SK-N-SH (cell line): ENCODE measurements at regions not wholly inside any gene's neighbourhood (a gene's known extent, or its start where the extent isn't known, plus 50 kb on each side); places are given as distances from the start of the nearest gene placed in this dataset.

Source experiments
- CTCF ChIA-PET: fragments of 300-600, 350-600 bp; formaldehyde crosslinking; extraction: SDS; loops from one replicate; lab custom pipeline; 2021; lab: Yijun Ruan, JAX
- POLR2A ChIA-PET: fragments of 350-600 bp; sonication (Branson Sonifier 250); formaldehyde crosslinking; extraction: SDS; loops from one replicate; lab custom pipeline; 2020; ENCODE audit warnings: antibody characterized with exemption, inconsistent platforms; lab: Yijun Ruan, JAX
- DNase-seq: peaks from one replicate; pipeline ENCODE4 v3.0.0; 2012
- H2AFZ ChIP-seq: fragments of 200-600 bp; sonication (generic); 2 replicates; pipeline ENCODE4 v1.8.1; 2016; ENCODE audit warnings: antibody characterized with exemption, mild to moderate bottlenecking, low read depth
- H3F3A ChIP-seq: fragments of 200-600 bp; sonication (generic); replicated peaks from 2 replicates; pipeline ENCODE3; 2016; ENCODE audit warnings: antibody characterized with exemption, mild to moderate bottlenecking; ENCODE audit not compliant: insufficient read depth
- H3K27ac ChIP-seq, 2 experiments: fragments of 200-500 bp in 1 of 2; fragments of 200-600 bp in 1 of 2; sonication (Bioruptor generic) in 1 of 2; sonication (generic), shearing (Covaris generic) in 1 of 2; 2 replicates each; pipeline versions ENCODE4 v1.5.1 to v1.6.1; 2014 to 2016; ENCODE audit warnings: low read depth in 2 of 2, inconsistent platforms in 1 of 2, low read length in 1 of 2, mild to moderate bottlenecking in 1 of 2, mixed read lengths in 1 of 2
- H3K27me3 ChIP-seq: fragments of 200-600 bp; sonication (generic), shearing (Covaris generic); 2 replicates; pipeline ENCODE4 v1.6.1; 2016; ENCODE audit warnings: mixed run types; ENCODE audit not compliant: insufficient read depth
- H3K36me3 ChIP-seq, 2 experiments: fragments of 200-500 bp in 1 of 2; fragments of 200-600 bp in 1 of 2; sonication (Bioruptor generic) in 1 of 2; sonication (generic) in 1 of 2; replicated peaks in 1 of 2; 2 replicates each; pipeline versions ENCODE3 to v1.5.1; 2014 to 2016; ENCODE audit warnings: low read length in 1 of 2, mild to moderate bottlenecking in 1 of 2; ENCODE audit not compliant: insufficient read depth in 2 of 2, control insufficient read depth in 1 of 2
- H3K4me1 ChIP-seq, 2 experiments: fragments of 200-500 bp in 1 of 2; fragments of 200-600 bp in 1 of 2; sonication (Bioruptor generic) in 1 of 2; sonication (generic), shearing (Covaris generic) in 1 of 2; 2 replicates each; pipeline versions ENCODE4 v1.5.1 to v1.6.1; 2014 to 2016; ENCODE audit warnings: low read depth in 1 of 2, low read length in 1 of 2, mixed run types in 1 of 2; ENCODE audit not compliant: insufficient read depth in 2 of 2, control insufficient read depth in 1 of 2
- H3K4me2 ChIP-seq: fragments of 200-600 bp; sonication (generic), shearing (Covaris generic); 2 replicates; pipeline ENCODE4 v1.6.1; 2017; ENCODE audit warnings: mixed run types
- H3K4me3 ChIP-seq, 2 experiments: fragments of 200-500 bp in 1 of 2; fragments of 200-600 bp in 1 of 2; sonication (Bioruptor generic) in 1 of 2; sonication (generic), shearing (Covaris generic) in 1 of 2; 2 replicates each; pipeline versions ENCODE4 v1.5.1 to v1.8.1; 2014 to 2016; ENCODE audit warnings: low read depth in 2 of 2, inconsistent platforms in 1 of 2, low read length in 1 of 2, mild to moderate bottlenecking in 1 of 2, mixed read lengths in 1 of 2, moderate library complexity in 1 of 2
- H3K79me2 ChIP-seq: fragments of 200-600 bp; sonication (generic); 2 replicates; pipeline ENCODE4 v1.8.1; 2017; ENCODE audit warnings: mild to moderate bottlenecking; ENCODE audit not compliant: insufficient read depth
- H3K9ac ChIP-seq: fragments of 200-600 bp; sonication (generic); 2 replicates; pipeline ENCODE4 v1.6.1; 2017; ENCODE audit warnings: mixed run types
- H3K9me2 ChIP-seq: fragments of 200-600 bp; sonication (generic); 2 replicates; pipeline ENCODE4 v1.6.1; 2017; ENCODE audit warnings: mixed run types
- H3K9me3 ChIP-seq: fragments of 200-600 bp; sonication (generic); 2 replicates; pipeline ENCODE4 v1.6.1; 2017; ENCODE audit warnings: mixed run types, mild to moderate bottlenecking, moderate library complexity
- H4K20me1 ChIP-seq: fragments of 200-600 bp; sonication (generic); 2 replicates; pipeline ENCODE4 v1.6.1; 2017; ENCODE audit warnings: mild to moderate bottlenecking, mixed run types; ENCODE audit not compliant: insufficient read depth
- ELF1 ChIP-seq: IDR thresholded peaks from 2 replicates; pipeline ENCODE4 v1.4.0; 2012
- EP300 ChIP-seq, 2 experiments: IDR thresholded peaks; 2 replicates each; pipeline versions ENCODE4 v1.4.0 to v1.6.1; 2012; ENCODE audit warnings: borderline replicate concordance in 1 of 2, low read depth in 1 of 2, low read length in 1 of 2
- GABPA ChIP-seq: IDR thresholded peaks from 2 replicates; pipeline ENCODE4 v1.4.0; 2012; ENCODE audit warnings: low read depth, mild to moderate bottlenecking
- GATA2 ChIP-seq: sonication (generic); formaldehyde crosslinking; IDR thresholded peaks from 2 replicates; pipeline ENCODE4 v1.5.0; 2020; ENCODE audit warnings: mild to moderate bottlenecking, missing genetic modification reagents
- IRF3 ChIP-seq: fragments of 150-350 bp; IDR thresholded peaks from 2 replicates; pipeline ENCODE4 v1.6.1; 2016; ENCODE audit warnings: mild to moderate bottlenecking, low read depth, low read length
- JUND ChIP-seq: IDR thresholded peaks from 2 replicates; pipeline ENCODE4 v1.4.0; 2012
- POLR2AphosphoS5 ChIP-seq: IDR thresholded peaks from 2 replicates; pipeline ENCODE4 v1.6.1; 2012; ENCODE audit warnings: low read depth, low read length
- RAD21 ChIP-seq: IDR thresholded peaks from 2 replicates; pipeline ENCODE4 v1.6.1; 2012; ENCODE audit warnings: mild to moderate bottlenecking, low read length
- RCOR1 ChIP-seq: fragments of 150-350 bp; IDR thresholded peaks from 2 replicates; pipeline ENCODE4 v1.6.1; 2017; ENCODE audit warnings: antibody characterized with exemption, low read length
- RXRA ChIP-seq: IDR thresholded peaks from 2 replicates; pipeline ENCODE4 v1.4.0; 2012; ENCODE audit warnings: low read depth, mild to moderate bottlenecking, borderline replicate concordance
- SIN3A ChIP-seq: IDR thresholded peaks from 2 replicates; pipeline ENCODE4 v1.6.1; 2012; ENCODE audit warnings: low read depth, mild to moderate bottlenecking, low read length, moderate library complexity, borderline replicate concordance
- TAF1 ChIP-seq: IDR thresholded peaks from 2 replicates; pipeline ENCODE4 v1.6.1; 2012; ENCODE audit warnings: low read depth, mild to moderate bottlenecking, low read length, moderate library complexity, borderline replicate concordance
- TCF12 ChIP-seq: IDR thresholded peaks from 2 replicates; pipeline ENCODE4 v1.4.0; 2012
- USF1 ChIP-seq: IDR thresholded peaks from 2 replicates; pipeline ENCODE4 v1.4.0; 2012; ENCODE audit warnings: low read depth, borderline replicate concordance
- YY1 ChIP-seq: IDR thresholded peaks from 2 replicates; pipeline ENCODE4 v1.4.0; 2012; ENCODE audit warnings: low read depth, mild to moderate bottlenecking
- ZBTB33 ChIP-seq: IDR thresholded peaks from 2 replicates; pipeline ENCODE4 v1.4.0; 2012; ENCODE audit warnings: low read depth, borderline replicate concordance
- WGBS: methylation state at CpG from one replicate; pipeline ENCODE4 v1.1.6; 2017; ENCODE audit warnings: low lambda C conversion rate; 5-methylcytosine and 5-hydroxymethylcytosine counted together

- TF ChIP-seq USF1 (no peak), GATA2 (CRISPR knock-in tag) (peak; percentile 23; the same call in 1 of the 2 replicates)
- TF ChIP-seq, all 33 proteins: peak for 1
- Histone ChIP-seq H3K9ac (no peak overlapping the region), H3K79me2 (no peaks in the 10 kb centered on the region), H3K9me2 (no peaks in the 10 kb centered on the region), H3K27me3 (no peaks in the 10 kb centered on the region), H3K27ac (no peak overlapping the region), H3K4me2 (no peak overlapping the region), H4K20me1 (no peaks in the 10 kb centered on the region), H3K4me3 (no peak overlapping the region), H3K36me3 (no peaks in the 10 kb centered on the region), H3K4me1 (no peaks in the 10 kb centered on the region; a peak in 1 of 4 replicates), H3F3A (no peaks in the 10 kb centered on the region), H2AFZ (no peak overlapping the region), H3K9me3 (no peaks in the 10 kb centered on the region)
- DNase-seq: no peak
- WGBS: 89% methylated on average over 1 of the region's 1 CpG
- ChIA-PET POLR2A (no interaction called here), CTCF (interaction anchor here (1.1 kb wide), 1 partner anchor 12 kb away, joined by 3 read pairs; no protein-coding TSS in a partner anchor)
These were observed 382.6 kb downstream of the ZEB2 start for GRCh38 chr2:144137272-144137671.

GRCh38 chr2:144136297-144137010, 383.5 kb downstream of the ZEB2 start:
- H3K36me3 ChIP-seq: no peaks in the 10 kb centered on the region
- no peak for DNase-seq
- H3K79me2 ChIP-seq: no peaks in the 10 kb centered on the region
- no peak overlapping the region for H3K27ac ChIP-seq
- no peak overlapping the region for H3K4me2 ChIP-seq
- no peak overlapping the region for H3K4me3 ChIP-seq
- 92% methylated on average over 4 of the region's 4 CpGs for WGBS
- H3K9me2 ChIP-seq: no peaks in the 10 kb centered on the region
- ChIA-PET CTCF (no interaction called here), POLR2A (no interaction called here)
- no peak overlapping the region for H3K9ac ChIP-seq
- no peaks in the 10 kb centered on the region for H4K20me1 ChIP-seq
- H3F3A ChIP-seq: no peaks in the 10 kb centered on the region
- no peaks in the 10 kb centered on the region for H3K9me3 ChIP-seq
- no peaks in the 10 kb centered on the region; a peak in 1 of 4 replicates for H3K4me1 ChIP-seq
- TF ChIP-seq POLR2AphosphoS5: no peak
- TF ChIP-seq RAD21: no peak
- no peak for TF ChIP-seq TCF12
- no peak overlapping the region for H2AFZ ChIP-seq
- H3K27me3 ChIP-seq: no peaks in the 10 kb centered on the region

- Histone ChIP-seq H3K4me2 (no peak overlapping the region), H3K9ac (no peak overlapping the region), H3K36me3 (no peaks in the 10 kb centered on the region), H3F3A (no peaks in the 10 kb centered on the region), H3K79me2 (no peaks in the 10 kb centered on the region), H3K4me3 (no peak overlapping the region), H3K27ac (no peak overlapping the region), H4K20me1 (no peaks in the 10 kb centered on the region), H3K27me3 (no peaks in the 10 kb centered on the region), H3K9me3 (no peaks in the 10 kb centered on the region), H2AFZ (no peak overlapping the region), H3K9me2 (no peaks in the 10 kb centered on the region), H3K4me1 (no peaks in the 10 kb centered on the region; a peak in 1 of 4 replicates)
- WGBS: 91% methylated on average over 7 of the region's 7 CpGs
- POLR2A ChIA-PET: no interaction called here
- no peak for DNase-seq
- CTCF ChIA-PET: no interaction called here
- TF ChIP-seq YY1: no peak
- no peak for TF ChIP-seq JUND
- no peak for TF ChIP-seq IRF3
- TF ChIP-seq USF1: no peak
- TF ChIP-seq ELF1: no peak
- no peak for TF ChIP-seq TAF1
- no peak for TF ChIP-seq EP300 (IDR thresholded peaks at IDR 0.05; ENCODE audit: borderline replicate concordance in 1 of 2, low read depth in 1 of 2, low read length in 1 of 2)
- TF ChIP-seq SIN3A: no peak
- TF ChIP-seq GABPA: no peak
- TF ChIP-seq ZBTB33: no peak
- no peak for TF ChIP-seq TCF12
- TF ChIP-seq RCOR1: no peak
- no peak for TF ChIP-seq RXRA
These were observed 385.8 kb downstream of the ZEB2 start for GRCh38 chr2:144133936-144134665.
